Fibroblast of skin of back (primary cell): ENCODE measurements at regions not wholly inside any gene's neighbourhood (a gene's known extent, or its start where the extent isn't known, plus 50 kb on each side); places are given as distances from the start of the nearest gene placed in this dataset.
A peak's percentile ranks its signal among the peaks of the same experiment; 100 is the strongest.

Experiments
- DNase-seq: peaks from one replicate; pipeline ENCODE4 v3.0.0-alpha.2; 2013

- no peak for DNase-seq
These were observed 70.4 kb downstream of the RCN1 start for GRCh38 chr11:32161293-32161692.

- DNase-seq, result no peak
These were observed 71.5 kb downstream of the RCN1 start for GRCh38 chr11:32162351-32162750.

- no peak for DNase-seq
These were observed 72.0 kb downstream of the RCN1 start for GRCh38 chr11:32162906-32163305.

GRCh38 chr11:32163557-32163956 lies 72.7 kb downstream of the RCN1 start:
- no peak for DNase-seq

GRCh38 chr11:32164836-32165235 lies 74.0 kb downstream of the RCN1 start:
- no peak for DNase-seq

GRCh38 chr11:32168924-32169323 lies 78.0 kb downstream of the RCN1 start:
- no peak for DNase-seq

- DNase-seq, result no peak
These were observed 80.6 kb downstream of the RCN1 start for GRCh38 chr11:32171445-32171844.

- DNase-seq, result no peak
These were observed 81.4 kb downstream of the RCN1 start for GRCh38 chr11:32172041-32172847.

GRCh38 chr11:32172848-32173834 lies 82.3 kb downstream of the RCN1 start:
- peak; percentile 64 for DNase-seq

- no peak for DNase-seq
These were observed 83.1 kb downstream of the RCN1 start for GRCh38 chr11:32173977-32174376.

- DNase-seq, result peak; percentile 76
These were observed 85.5 kb downstream of the RCN1 start for GRCh38 chr11:32176223-32176934.

- DNase-seq, result no peak
These were observed 87.8 kb downstream of the RCN1 start for GRCh38 chr11:32178692-32179091.

GRCh38 chr11:32183512-32183911 lies 92.6 kb downstream of the RCN1 start:
- DNase-seq, result no peak

- no peak for DNase-seq
These were observed 93.3 kb downstream of the RCN1 start for GRCh38 chr11:32184041-32184722.

GRCh38 chr11:32184723-32185376 lies 94.0 kb downstream of the RCN1 start:
- no peak for DNase-seq

GRCh38 chr11:32186118-32186517 lies 95.2 kb downstream of the RCN1 start:
- no peak for DNase-seq

- no peak for DNase-seq
These were observed 96.2 kb downstream of the RCN1 start for GRCh38 chr11:32187111-32187510.

GRCh38 chr11:32188785-32189184 lies 97.9 kb downstream of the RCN1 start:
- DNase-seq, result no peak

GRCh38 chr11:32196137-32196536 lies 105.3 kb downstream of the RCN1 start:
- no peak for DNase-seq

GRCh38 chr11:32198053-32198452 lies 107.2 kb downstream of the RCN1 start:
- DNase-seq, result no peak

- DNase-seq, result no peak
These were observed 109.4 kb downstream of the RCN1 start for GRCh38 chr11:32200136-32200847.
